BLaER1 treated with 17β-estradiol and CSF1 and Interleukin-3, amounts not matched to agents 10 nM and 100 nM (cell line): ENCODE measurements at regions not wholly inside any gene's neighbourhood (a gene's known extent, or its start where the extent isn't known, plus 50 kb on each side); places are given as distances from the start of the nearest gene placed in this dataset.

Experiments used
- H3K27ac ChIP-seq, 11 experiments: shearing (Covaris generic); formaldehyde crosslinking; 2 replicates each; pipeline ENCODE4 v1.8.1; 2022
- H3K27me3 ChIP-seq, 11 experiments: shearing (Covaris generic); formaldehyde crosslinking; 2 replicates each; pipeline ENCODE4 v1.8.1; 2022
- H3K36me3 ChIP-seq, 11 experiments: shearing (Covaris generic); formaldehyde crosslinking; 2 replicates each; pipeline ENCODE4 v1.8.1; 2022
- H3K4me1 ChIP-seq, 10 experiments: shearing (Covaris generic); formaldehyde crosslinking; 2 replicates each; pipeline ENCODE4 v1.8.1; 2022
- H3K4me2 ChIP-seq, 11 experiments: shearing (Covaris generic); formaldehyde crosslinking; 2 replicates each; pipeline ENCODE4 v1.8.1; 2022
- H3K4me3 ChIP-seq, 10 experiments: shearing (Covaris generic); formaldehyde crosslinking; 2 replicates each; pipeline ENCODE4 v1.8.1; 2022
- H3K9ac ChIP-seq, 11 experiments: shearing (Covaris generic); formaldehyde crosslinking; 2 replicates each; pipeline ENCODE4 v1.8.1; 2022
- H3K9me3 ChIP-seq, 11 experiments: shearing (Covaris generic); formaldehyde crosslinking; replicated peaks in 1 of 11; 2 replicates each; pipeline ENCODE4 v1.8.1; 2022
- H4K20me1 ChIP-seq, 11 experiments: shearing (Covaris generic); formaldehyde crosslinking; 2 replicates each; pipeline ENCODE4 v1.8.1; 2022
- Cebpa-rat ChIP-seq, 11 experiments: shearing (Covaris generic); IDR thresholded peaks; 2 replicates each; pipeline ENCODE4 v1.8.1; 2022

DNA sequence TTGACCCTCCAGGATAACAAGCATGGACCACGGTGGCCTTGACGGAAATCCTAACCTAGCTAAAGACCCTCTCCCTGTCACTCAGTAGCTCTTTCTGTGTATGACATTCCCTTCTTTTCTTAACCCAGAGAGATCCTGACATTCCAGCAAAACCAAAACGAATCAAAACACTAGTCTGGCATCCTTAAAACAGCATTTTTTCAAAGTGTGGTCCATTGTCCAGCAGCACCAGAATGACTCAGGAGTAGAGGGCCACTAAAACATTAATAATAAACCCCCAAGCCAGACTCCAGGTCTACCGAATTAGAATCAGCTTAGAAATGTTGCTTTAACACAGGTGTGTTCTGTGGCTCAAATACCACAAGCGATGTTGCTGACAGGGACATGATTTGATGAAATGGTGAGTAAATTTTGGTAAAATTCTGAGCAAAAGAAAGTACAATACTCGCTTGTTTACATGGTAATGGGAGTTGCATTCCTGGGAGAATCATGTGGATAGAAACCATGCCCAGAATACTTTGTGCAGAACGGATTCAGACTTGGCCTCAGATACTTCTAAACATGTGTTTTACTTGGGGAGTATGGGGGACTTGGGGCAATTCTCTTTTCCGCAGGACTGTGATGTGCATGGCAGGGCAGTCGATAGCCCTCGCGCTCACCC is 174.2 kb upstream of the KCNG1 start:
- no peak overlapping the region for H3K27ac ChIP-seq
- no peaks in the 10 kb centered on the region for H4K20me1 ChIP-seq
- no peak overlapping the region for H3K4me3 ChIP-seq
- no peaks in the 10 kb centered on the region for H3K36me3 ChIP-seq
- no peaks in the 10 kb centered on the region for H3K4me1 ChIP-seq
- H3K4me2 ChIP-seq: no peak overlapping the region
- no peaks in the 10 kb centered on the region for H3K27me3 ChIP-seq
- no peak for TF ChIP-seq Cebpa-rat (IDR thresholded peaks at IDR 0.05)
- peaks cover 8 to 29% (median 14%) of the 10 kb centered on the region in 11 experiments; a peak in 17 of 22 replicates for H3K9me3 ChIP-seq
- no peak overlapping the region for H3K9ac ChIP-seq

DNA sequence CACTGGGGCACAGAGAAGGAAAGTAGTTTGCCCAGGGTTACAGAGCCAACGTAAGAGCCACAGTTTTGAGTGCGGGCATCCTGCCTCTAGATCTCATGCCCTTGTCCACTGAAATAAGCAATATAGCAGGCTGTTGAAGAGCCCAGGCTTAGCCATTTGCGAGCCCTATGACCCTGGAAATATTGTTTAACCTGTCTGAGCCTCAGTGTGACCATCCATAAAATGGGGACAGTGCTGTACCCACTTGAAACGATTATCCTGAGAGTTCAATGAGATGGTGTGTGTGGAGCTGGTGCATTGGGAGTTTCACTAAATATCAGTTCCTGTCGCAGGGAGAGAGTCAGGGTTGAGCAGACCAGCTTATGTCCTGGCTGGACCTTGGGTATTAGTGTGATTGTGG is 173.1 kb upstream of the KCNG1 start:
- Histone ChIP-seq H3K4me1 (no peaks in the 10 kb centered on the region), H3K4me2 (no peak overlapping the region), H3K9ac (no peak overlapping the region), H3K4me3 (no peak overlapping the region), H3K36me3 (no peaks in the 10 kb centered on the region), H3K27me3 (no peaks in the 10 kb centered on the region), H4K20me1 (no peaks in the 10 kb centered on the region), H3K27ac (no peak overlapping the region), H3K9me3 (peaks cover 8 to 29% (median 14%) of the 10 kb centered on the region in 11 experiments; a peak in 17 of 22 replicates)
- no peak for TF ChIP-seq Cebpa-rat (IDR thresholded peaks at IDR 0.05)

DNA sequence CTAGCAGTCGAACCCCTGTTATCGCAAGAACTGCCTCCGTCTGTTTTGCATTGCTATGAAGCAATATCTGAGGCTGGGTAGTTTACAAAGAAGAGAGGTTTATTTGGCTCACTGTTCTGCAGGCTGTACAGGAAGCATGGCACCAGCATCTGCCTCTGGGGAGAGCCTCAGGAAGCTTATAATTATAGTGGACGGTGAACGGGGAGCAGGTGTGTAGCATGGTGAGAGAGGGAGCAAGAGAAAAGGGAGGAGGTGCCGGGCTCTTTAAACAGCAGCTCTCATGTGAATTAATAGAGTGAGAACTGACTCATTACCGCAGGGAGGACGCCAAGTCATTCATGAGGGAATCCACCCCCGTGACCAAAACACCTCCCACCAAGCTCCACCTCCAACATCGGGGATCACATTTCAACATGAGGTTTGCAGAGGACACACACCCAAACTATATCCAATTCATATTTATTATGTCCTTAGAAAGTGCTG is 172.6 kb upstream of the KCNG1 start:
- no peak overlapping the region for H3K9ac ChIP-seq
- H3K27me3 ChIP-seq: no peaks in the 10 kb centered on the region
- no peak overlapping the region for H3K4me2 ChIP-seq
- no peaks in the 10 kb centered on the region for H4K20me1 ChIP-seq
- TF ChIP-seq Cebpa-rat (IDR thresholded peaks at IDR 0.05): no peak
- H3K27ac ChIP-seq: no peak overlapping the region
- H3K36me3 ChIP-seq: no peaks in the 10 kb centered on the region
- no peaks in the 10 kb centered on the region for H3K4me1 ChIP-seq
- no peak overlapping the region for H3K4me3 ChIP-seq
- peaks cover 8 to 29% (median 14%) of the 10 kb centered on the region in 11 experiments; a peak in 17 of 22 replicates for H3K9me3 ChIP-seq

DNA sequence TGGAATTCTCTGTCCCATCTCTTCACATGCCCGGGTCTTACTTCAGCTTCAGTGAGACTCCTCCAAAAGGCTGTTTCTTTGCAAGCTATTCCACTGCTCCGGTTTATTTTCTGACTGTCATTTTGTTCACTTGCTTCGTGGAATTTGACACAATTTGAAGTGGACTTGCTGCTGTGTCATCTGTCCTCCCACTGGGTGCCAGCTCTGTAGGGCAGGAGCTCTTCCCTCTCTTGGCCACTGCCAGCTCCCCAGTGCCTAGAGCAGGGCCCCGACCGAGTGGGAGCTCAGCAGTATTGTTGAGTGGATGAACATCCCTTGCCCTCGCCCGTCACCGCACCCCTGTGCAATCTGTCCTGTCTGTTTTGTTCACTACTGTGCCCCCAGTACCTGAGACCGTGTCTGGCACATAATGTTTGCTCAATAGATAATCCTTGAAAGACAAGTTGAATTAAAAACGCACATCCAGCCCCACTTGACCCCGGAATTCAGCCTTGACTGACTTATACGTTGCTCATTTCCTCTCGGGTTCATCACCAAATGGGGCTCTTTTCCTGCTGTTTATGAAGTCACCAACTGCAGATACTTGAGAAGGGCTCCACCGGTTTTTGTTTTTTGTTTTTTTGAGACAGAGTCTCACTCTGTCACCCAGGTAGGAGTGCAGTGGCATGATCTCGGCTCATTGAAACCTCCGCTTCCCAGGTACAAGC is 170.3 kb upstream of the KCNG1 start:
- Histone ChIP-seq H3K4me1 (no peaks in the 10 kb centered on the region), H3K27ac (no peak overlapping the region), H3K9me3 (peaks cover 8 to 29% (median 14%) of the 10 kb centered on the region in 11 experiments; a peak in 17 of 22 replicates), H3K4me3 (no peak overlapping the region), H3K27me3 (no peaks in the 10 kb centered on the region), H3K9ac (no peak overlapping the region), H3K36me3 (no peaks in the 10 kb centered on the region), H3K4me2 (no peak overlapping the region), H4K20me1 (no peaks in the 10 kb centered on the region)
- TF ChIP-seq Cebpa-rat (IDR thresholded peaks at IDR 0.05): no peak

DNA sequence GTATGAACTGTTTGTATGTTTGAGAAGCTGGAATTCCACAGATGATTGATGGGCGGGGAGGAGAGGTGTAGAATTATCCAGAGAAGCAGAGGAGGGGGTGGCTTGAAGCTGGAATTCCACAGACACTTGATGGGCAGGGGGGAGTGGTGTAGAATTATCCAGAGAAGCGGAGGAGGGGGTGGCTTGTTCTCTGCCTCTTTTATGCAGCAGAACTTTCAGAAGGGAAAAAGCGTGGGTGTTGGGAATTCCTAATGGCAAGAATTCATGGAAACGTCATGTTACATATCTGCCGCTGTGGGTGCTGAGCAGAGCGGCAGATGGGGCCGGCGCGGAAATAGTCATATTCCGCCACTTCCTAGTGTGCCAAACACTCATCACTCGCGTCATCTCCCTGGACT is 167.9 kb upstream of the KCNG1 start:
- no peak overlapping the region for H3K9ac ChIP-seq
- no peak for TF ChIP-seq Cebpa-rat (IDR thresholded peaks at IDR 0.05)
- no peaks in the 10 kb centered on the region for H3K36me3 ChIP-seq
- H3K9me3 ChIP-seq: peaks cover 8 to 21% (median 12%) of the 10 kb centered on the region in 11 experiments; a peak in 17 of 22 replicates
- H3K27ac ChIP-seq: no peak overlapping the region
- H4K20me1 ChIP-seq: no peaks in the 10 kb centered on the region
- no peak overlapping the region for H3K4me3 ChIP-seq
- no peaks in the 10 kb centered on the region for H3K27me3 ChIP-seq
- H3K4me1 ChIP-seq: no peaks in the 10 kb centered on the region
- no peak overlapping the region for H3K4me2 ChIP-seq

DNA sequence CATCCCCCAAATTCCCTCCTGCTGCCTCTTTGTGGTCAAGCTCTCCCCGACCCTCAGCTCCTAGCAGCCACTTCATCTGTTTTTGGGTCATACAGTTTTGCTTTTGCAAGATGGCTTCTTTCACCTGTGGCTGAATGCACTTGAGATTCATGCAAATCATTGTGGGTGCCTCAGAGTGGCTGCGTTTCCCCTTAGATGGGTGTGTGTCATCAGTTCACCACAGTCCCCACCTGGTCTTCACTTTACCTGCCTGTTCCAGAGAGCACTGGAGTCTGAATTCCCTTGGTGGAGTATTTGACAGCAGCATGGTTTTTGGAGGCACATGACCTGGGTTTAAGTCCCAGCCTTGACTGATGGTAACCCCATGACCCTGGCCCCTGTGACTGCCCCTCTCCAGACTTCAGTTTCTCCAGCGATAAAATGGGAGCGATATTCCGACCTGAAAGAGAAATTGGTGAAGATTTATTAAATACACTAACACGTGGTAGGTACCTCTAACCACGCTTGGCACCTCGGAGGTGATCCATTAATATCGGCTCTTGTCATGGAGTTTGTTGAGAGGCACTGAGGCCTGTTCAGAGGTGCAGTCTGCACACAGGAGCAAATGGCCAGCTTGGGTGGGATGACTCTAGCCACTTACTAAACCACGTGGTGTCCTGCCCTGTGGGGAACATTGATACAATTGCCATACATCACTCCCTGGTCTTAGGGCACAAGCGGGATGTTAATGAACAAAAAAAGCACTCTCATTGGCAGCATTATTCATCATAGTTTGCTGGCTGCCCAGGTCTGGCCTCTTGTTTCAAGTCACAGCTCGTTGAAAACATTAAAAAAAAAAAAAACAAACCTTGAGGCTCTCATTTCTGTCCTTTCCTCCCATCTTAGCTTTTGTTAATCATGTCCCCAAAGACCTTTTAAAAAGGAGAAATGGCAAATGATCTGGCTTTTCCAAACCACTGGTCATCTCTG is 167.2 kb upstream of the KCNG1 start:
- no peaks in the 10 kb centered on the region for H3K4me1 ChIP-seq
- H3K9me3 ChIP-seq: peaks cover 2 to 14% (median 7%) of the 10 kb centered on the region in 11 experiments; a peak in 16 of 22 replicates
- H3K9ac ChIP-seq: no peak overlapping the region
- no peaks in the 10 kb centered on the region for H3K36me3 ChIP-seq
- no peaks in the 10 kb centered on the region for H3K27me3 ChIP-seq
- H3K4me3 ChIP-seq: no peak overlapping the region
- no peaks in the 10 kb centered on the region for H4K20me1 ChIP-seq
- H3K27ac ChIP-seq: no peak overlapping the region
- TF ChIP-seq Cebpa-rat (IDR thresholded peaks at IDR 0.05): no peak
- no peak overlapping the region for H3K4me2 ChIP-seq

DNA sequence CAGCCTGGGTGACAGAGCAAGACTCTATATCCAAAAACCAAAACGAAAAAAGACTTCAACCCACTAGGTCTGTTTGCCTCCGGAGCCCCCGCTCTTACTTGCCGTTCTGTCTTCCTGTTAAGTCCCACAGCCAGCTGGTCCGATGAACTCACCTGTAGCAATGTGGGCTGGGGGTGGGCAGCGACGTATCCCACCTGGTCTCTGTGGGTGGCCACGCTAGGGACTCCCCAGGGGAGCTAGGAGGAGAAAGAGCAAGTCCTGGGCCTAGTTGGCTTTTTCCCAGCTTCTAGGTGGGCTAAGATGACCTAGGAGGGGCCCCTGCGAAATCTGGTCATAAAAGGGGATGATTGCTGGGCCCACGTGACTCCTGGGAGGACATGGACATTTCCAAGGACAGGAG is 166.0 kb upstream of the KCNG1 start:
- Histone ChIP-seq H3K9ac (no peak overlapping the region), H3K4me1 (peaks cover 0 to 3% (median under 1%) of the 10 kb centered on the region in 10 experiments; a peak in 4 of 20 replicates), H3K27ac (no peak overlapping the region), H3K9me3 (peaks cover 0 to 2% (median 0%) of the 10 kb centered on the region in 11 experiments; a peak in 4 of 22 replicates), H4K20me1 (no peaks in the 10 kb centered on the region), H3K36me3 (no peaks in the 10 kb centered on the region), H3K4me2 (no peak overlapping the region), H3K4me3 (no peak overlapping the region), H3K27me3 (no peaks in the 10 kb centered on the region)
- no peak for TF ChIP-seq Cebpa-rat (IDR thresholded peaks at IDR 0.05)

DNA sequence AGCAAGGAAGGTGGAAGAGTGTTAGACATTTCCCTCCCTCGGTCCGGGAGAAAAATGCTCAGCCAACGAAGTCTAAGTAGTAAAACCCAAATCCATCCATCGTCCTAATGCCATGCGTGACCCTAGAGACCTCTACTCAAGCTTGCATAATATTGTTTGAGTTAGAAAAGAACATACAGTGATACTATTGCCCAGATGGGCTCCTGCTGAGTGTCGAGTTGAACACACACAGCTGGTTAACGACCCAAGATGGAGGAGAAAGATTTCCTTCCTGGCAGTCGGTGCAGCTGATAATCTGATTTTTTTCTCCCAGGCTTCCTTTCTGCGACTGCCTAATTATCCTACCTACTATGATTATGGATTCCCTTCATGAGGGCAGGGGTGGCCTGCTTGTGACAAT is 164.4 kb upstream of the KCNG1 start:
- peaks cover 0 to 9% (median 2%) of the 10 kb centered on the region in 10 experiments; a peak in 6 of 20 replicates for H3K4me1 ChIP-seq
- no peak for TF ChIP-seq Cebpa-rat (IDR thresholded peaks at IDR 0.05)
- H3K27me3 ChIP-seq: no peaks in the 10 kb centered on the region
- H3K9me3 ChIP-seq: no peaks in the 10 kb centered on the region
- H3K27ac ChIP-seq: no peak overlapping the region
- H4K20me1 ChIP-seq: no peaks in the 10 kb centered on the region
- H3K36me3 ChIP-seq: no peaks in the 10 kb centered on the region
- H3K9ac ChIP-seq: no peak overlapping the region
- H3K4me3 ChIP-seq: no peak overlapping the region
- no peak overlapping the region for H3K4me2 ChIP-seq

DNA sequence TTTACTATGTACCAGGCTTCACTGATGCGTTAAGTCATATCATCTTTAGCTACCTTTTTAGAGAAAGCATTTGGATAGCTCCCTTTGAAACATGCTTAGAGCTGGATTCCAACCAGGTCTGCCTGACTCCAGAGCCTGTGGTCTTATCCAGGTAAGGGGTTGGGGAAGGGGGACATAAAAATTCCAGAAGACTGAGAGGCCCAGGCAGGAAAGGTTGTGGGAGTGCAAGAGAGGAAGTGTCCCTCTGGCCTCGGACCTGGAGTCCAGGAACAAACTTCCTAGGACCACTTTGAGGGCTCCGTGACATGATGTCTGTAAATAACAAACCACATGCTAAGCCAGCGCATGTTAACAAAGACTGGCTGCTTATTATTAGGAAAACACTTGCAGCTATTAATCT is 163.0 kb upstream of the KCNG1 start:
- H3K4me2 ChIP-seq: no peak overlapping the region
- no peak overlapping the region for H3K9ac ChIP-seq
- H3K4me3 ChIP-seq: no peak overlapping the region
- peaks cover 0 to 9% (median 2%) of the 10 kb centered on the region in 10 experiments; a peak in 6 of 20 replicates for H3K4me1 ChIP-seq
- no peaks in the 10 kb centered on the region for H4K20me1 ChIP-seq
- no peaks in the 10 kb centered on the region for H3K9me3 ChIP-seq
- H3K27ac ChIP-seq: no peak overlapping the region
- no peaks in the 10 kb centered on the region for H3K27me3 ChIP-seq
- H3K36me3 ChIP-seq: no peaks in the 10 kb centered on the region
- no peak for TF ChIP-seq Cebpa-rat (IDR thresholded peaks at IDR 0.05)
